Fibroblast of the aortic adventitia (primary cell): ENCODE measurements at regions not wholly inside any gene's neighbourhood (a gene's known extent, or its start where the extent isn't known, plus 50 kb on each side); places are given as distances from the start of the nearest gene placed in this dataset.

Source experiments
- DNase-seq: peaks from one replicate; pipeline ENCODE4 v3.0.0-alpha.2; 2010; ENCODE audit warnings: low read depth
- H3K4me3 ChIP-seq: 2 replicates; pipeline ENCODE4 v1.5.1; 2011; ENCODE audit warnings: low read depth, mild to moderate bottlenecking, control low read depth, low read length, moderate library complexity
- TF ChIP-seq, protein P1 (sequence below): IDR thresholded peaks from 2 replicates; pipeline ENCODE4 v1.5.1; 2011; ENCODE audit warnings: mild to moderate bottlenecking, low read length, control low read depth, inconsistent platforms; ENCODE audit not compliant: insufficient read depth

DNA sequence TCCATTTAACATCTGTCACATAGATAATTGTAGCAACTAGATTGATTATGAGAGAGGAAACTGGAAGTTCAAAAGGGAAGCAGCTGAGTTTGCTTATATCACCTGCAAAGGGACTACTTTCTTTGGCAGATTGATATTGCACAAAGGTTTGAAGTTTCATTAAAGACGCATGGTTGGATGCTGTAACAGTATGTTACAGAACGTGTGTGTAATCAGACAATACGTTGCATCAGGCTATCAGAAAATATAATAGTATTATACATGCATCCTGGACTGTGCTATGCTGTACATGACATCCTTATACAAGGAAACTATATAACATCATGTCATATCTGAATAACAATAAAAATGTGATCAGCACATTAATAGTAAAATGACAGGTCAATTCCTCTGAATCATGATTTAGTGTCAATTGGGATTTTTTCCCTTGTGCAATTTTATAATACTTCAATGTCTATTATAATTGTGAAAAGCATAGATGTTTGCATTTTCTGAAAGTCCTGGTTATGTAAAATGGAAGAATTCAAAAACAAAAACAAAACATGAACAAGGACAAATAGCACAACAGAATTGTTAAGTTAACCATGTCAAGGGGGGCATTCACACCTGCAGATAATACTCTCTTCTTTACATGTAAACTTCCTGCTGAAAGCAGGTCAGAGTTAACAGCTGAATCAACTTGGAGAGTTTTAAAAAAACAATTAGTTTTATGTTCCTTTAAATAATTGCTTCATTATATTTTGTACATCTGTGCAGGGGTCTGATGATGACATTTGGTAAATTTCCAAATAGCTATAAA lies 283.2 kb upstream of the KCNH8 start:
- no peak for DNase-seq
- TF ChIP-seq, protein P1, sequence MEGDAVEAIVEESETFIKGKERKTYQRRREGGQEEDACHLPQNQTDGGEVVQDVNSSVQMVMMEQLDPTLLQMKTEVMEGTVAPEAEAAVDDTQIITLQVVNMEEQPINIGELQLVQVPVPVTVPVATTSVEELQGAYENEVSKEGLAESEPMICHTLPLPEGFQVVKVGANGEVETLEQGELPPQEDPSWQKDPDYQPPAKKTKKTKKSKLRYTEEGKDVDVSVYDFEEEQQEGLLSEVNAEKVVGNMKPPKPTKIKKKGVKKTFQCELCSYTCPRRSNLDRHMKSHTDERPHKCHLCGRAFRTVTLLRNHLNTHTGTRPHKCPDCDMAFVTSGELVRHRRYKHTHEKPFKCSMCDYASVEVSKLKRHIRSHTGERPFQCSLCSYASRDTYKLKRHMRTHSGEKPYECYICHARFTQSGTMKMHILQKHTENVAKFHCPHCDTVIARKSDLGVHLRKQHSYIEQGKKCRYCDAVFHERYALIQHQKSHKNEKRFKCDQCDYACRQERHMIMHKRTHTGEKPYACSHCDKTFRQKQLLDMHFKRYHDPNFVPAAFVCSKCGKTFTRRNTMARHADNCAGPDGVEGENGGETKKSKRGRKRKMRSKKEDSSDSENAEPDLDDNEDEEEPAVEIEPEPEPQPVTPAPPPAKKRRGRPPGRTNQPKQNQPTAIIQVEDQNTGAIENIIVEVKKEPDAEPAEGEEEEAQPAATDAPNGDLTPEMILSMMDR = no peak

DNA sequence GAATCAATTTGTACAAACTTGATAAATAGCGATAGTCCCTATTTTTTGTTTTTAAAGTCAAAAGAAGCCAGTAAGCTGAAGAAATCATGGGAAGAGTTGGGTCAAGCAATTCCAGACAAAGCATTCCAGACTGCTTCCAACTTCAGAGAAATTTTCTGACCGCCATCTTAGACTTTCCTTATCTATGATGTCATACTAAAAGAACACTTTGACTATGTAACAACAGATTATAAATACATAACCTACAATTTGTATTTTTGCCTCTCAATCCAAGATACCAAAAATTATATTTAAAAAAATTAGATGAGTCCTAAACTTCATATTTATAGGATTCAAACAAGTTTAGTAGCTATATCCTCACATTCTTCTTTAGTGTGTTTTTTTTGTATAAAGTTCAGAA lies 286.2 kb upstream of the KCNH8 start:
- TF ChIP-seq, protein P1 = no peak

More for the DNA sequence above, 283.2 kb upstream of the KCNH8 start:
- no peak overlapping the region for H3K4me3 ChIP-seq

DNA sequence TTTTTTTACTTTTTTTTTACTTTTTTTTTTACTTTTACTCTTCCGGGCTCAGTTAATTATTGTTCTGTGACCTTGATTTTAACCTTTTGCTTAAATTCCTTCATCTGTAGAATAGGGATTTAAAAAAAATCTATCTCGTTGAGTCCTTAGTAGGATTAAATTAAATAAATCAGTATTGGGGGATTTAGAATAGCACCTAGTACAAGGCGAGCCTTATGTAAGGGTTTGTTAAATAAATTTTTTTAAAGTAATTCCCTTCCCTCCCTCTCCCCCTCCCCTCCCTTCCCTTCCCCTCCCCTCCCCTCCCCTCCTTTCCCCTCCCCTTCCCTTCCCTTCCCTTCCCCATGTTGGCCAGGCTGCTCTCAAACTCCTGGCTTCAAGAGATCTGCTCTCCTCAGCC lies 287.2 kb upstream of the KCNH8 start:
- no peak for DNase-seq
- TF ChIP-seq, protein P1 = no peak
- no peak overlapping the region for H3K4me3 ChIP-seq

More for the DNA sequence above, 286.2 kb upstream of the KCNH8 start:
- DNase-seq = no peak
- no peak overlapping the region for H3K4me3 ChIP-seq

DNA sequence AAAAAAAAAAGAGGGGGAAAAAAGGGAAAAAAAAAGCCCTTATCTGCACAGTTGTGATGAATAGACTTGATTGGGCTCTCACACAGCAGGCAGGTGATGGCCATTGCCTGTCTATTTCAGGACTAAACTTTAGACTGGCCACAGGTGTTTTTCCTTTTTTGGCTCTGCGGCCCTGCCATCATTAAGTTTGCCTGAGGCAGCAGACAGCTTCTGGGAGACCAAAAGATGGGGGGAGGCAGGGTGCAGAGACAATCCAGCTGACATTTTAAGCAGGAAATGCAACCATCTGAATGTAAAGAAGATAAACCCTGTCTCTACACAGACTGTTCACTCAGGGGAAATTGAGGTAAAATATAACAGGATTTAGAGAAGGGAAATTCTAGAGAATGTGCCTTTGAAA lies 295.0 kb upstream of the KCNH8 start:
- H3K4me3 ChIP-seq = no peak overlapping the region
- DNase-seq = no peak

DNA sequence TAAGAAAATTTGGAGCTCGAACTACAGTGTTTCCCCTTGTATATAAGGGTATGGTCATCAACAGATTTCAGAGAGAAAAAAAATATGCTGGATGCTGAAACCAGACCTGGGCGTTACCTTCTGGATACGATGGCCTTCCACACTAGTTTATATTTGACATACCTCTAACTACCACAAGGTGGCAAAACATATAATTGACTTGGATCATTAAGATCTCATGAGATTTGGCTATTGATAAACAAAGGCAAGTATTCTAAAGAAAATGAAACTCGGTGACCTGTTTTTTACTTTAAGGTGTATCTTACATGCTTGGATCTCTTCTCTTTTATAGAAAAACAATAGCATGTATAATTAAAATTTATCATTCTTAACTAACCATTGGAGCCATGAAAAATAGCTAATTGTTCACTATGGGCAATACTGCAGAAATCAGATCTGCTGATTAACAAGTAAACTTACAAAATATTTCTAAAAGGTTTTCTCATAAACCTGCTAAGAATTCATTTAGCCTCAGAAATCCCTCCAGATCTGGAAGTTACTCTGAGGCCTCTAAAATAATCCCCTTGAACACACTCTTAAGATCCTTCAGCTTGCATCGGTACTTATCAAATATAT lies 300.6 kb upstream of the KCNH8 start:
- no peak for DNase-seq
- TF ChIP-seq, protein P1 = no peak
- H3K4me3 ChIP-seq = no peak overlapping the region

More for the DNA sequence above, 295.0 kb upstream of the KCNH8 start:
- TF ChIP-seq, protein P1 = no peak

DNA sequence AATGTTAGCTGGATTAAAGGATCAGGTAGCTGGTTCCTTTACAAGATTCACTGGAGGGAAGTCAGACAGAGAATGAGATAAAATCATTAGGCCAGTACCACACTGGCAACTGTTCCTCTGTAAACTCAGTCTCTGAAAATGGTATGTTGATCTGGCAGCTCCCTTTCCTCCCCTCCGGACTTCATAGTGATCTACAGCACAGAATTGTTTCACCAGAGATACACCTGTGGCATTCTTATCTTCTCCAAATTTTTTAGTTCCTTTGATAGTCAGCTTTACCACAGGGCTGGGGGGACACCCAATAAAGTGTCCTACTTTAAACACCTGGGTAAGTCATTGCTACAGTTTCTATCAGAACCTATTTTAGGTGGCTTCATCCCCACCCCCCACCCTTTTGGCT lies 304.3 kb upstream of the KCNH8 start:
- H3K4me3 ChIP-seq = no peak overlapping the region
- TF ChIP-seq, protein P1 = no peak
- DNase-seq = no peak
